Colonic mucosa (tissue), 4 donors: ENCODE measurements at regions not wholly inside any gene's neighbourhood (a gene's known extent, or its start where the extent isn't known, plus 50 kb on each side); places are given as distances from the start of the nearest gene placed in this dataset.
"Not testable (repeated sequence)": the region's sequence is repeated elsewhere in the genome, so short reads cannot be mapped to it uniquely, and the experiment has no call there.

Experiments used
- DNase-seq: peaks from one replicate; pipeline ENCODE4 v3.0.0-alpha.2; 2020
- H3K27ac ChIP-seq: fragments of 200-600 bp; one replicate; pipeline ENCODE4 v1.8.0; 2021
- H3K27me3 ChIP-seq: fragments of 200-600 bp; one replicate; pipeline ENCODE4 v1.8.0; 2021
- H3K36me3 ChIP-seq: fragments of 200-600 bp; one replicate; pipeline ENCODE4 v1.8.0; 2021
- H3K4me1 ChIP-seq: fragments of 200-600 bp; one replicate; pipeline ENCODE4 v1.8.0; 2021; ENCODE audit warnings: mild to moderate bottlenecking
- H3K4me3 ChIP-seq: fragments of 200-600 bp; one replicate; pipeline ENCODE4 v1.8.0; 2021
- H3K9ac ChIP-seq, 2 donors: one replicate each; pipeline ENCODE4 v1.7.0; 2013; ENCODE audit warnings: control low read depth in 2 of 2, low read depth in 2 of 2, low read length in 2 of 2
- H3K9me3 ChIP-seq: fragments of 200-600 bp; one replicate; pipeline ENCODE4 v1.8.0; 2021
- CTCF ChIP-seq: fragments of 200-600 bp; IDR thresholded peaks from one replicate; pipeline ENCODE4 v1.8.0; 2022; ENCODE audit warnings: antibody characterized with exemption, mild to moderate bottlenecking
- intact Hi-C: fragments of 100-400 bp; cut with DNase I; formaldehyde crosslinking; loops from one replicate; pipeline ENCODE4 v1.14.1; 2022
- donor health status: healthy.
- donor health status: DM: no; HTN: no; CAD: no.
- donor health status: DM: no; HTN: no; CAD: no.

- H3K27ac ChIP-seq, H3K9ac ChIP-seq, H3K4me3 ChIP-seq, H3K36me3 ChIP-seq, H3K27me3 ChIP-seq, H3K4me1 ChIP-seq, intact Hi-C loops, H3K9me3 ChIP-seq: not testable (repeated sequence)
- peak; percentile 63 for DNase-seq
- TF ChIP-seq CTCF = peak; percentile 40
Observed at GRCh38 chr14:106334428-106335109, 808.2 kb downstream of the TMEM121 start.

DNA sequence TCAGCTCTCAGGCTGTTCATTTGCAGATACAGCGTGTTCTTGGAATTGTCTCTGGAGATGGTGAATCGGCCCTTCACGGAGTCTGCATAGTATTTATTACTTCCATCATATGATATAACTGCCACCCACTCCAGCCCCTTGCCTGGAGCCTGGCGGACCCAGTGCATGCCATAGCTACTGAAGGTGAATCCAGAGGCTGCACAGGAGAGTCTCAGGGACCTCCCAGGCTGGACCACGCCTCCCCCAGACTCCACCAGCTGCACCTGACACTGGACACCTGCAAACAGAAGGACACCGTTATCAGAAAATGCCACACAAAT is 808.7 kb downstream of the TMEM121 start:
- DNase-seq, H3K4me3 ChIP-seq, intact Hi-C loops, H3K9me3 ChIP-seq, H3K36me3 ChIP-seq, H3K9ac ChIP-seq, H3K27ac ChIP-seq, H3K4me1 ChIP-seq, H3K27me3 ChIP-seq: not testable (repeated sequence)

GRCh38 chr14:106338775-106339174 is 812.4 kb downstream of the TMEM121 start:
- intact Hi-C loops, H3K27ac ChIP-seq, H3K36me3 ChIP-seq, H3K9ac ChIP-seq, H3K4me1 ChIP-seq, H3K4me3 ChIP-seq, H3K27me3 ChIP-seq, H3K9me3 ChIP-seq, DNase-seq: not testable (repeated sequence)

DNA sequence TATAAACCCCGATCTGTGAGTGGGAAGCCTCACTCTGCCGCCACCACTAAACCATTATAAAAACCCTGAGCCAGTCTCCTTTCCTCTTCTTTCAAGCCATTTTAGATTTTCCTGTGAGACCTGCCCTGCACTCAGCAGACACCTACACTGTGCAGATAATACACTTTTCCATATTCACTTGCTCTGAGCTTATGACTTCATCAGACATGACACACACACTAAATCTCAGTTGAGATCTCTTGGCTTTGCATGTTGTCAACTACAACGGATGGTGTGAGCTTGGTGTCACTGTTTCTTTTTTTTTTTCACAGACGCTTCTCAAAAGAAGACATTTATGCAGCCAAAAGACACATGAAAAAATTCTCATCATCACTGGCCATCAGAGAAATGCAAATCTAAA is 814.3 kb downstream of the TMEM121 start:
- H3K9me3 ChIP-seq, H3K27me3 ChIP-seq, intact Hi-C loops, H3K9ac ChIP-seq, H3K4me3 ChIP-seq, H3K36me3 ChIP-seq, H3K27ac ChIP-seq, H3K4me1 ChIP-seq, DNase-seq: not testable (repeated sequence)

GRCh38 chr14:106341161-106341560 is 814.8 kb downstream of the TMEM121 start:
- H3K27me3 ChIP-seq, H3K4me3 ChIP-seq, H3K36me3 ChIP-seq, DNase-seq, intact Hi-C loops, H3K9ac ChIP-seq, H3K9me3 ChIP-seq, H3K4me1 ChIP-seq, H3K27ac ChIP-seq: not testable (repeated sequence)

DNA sequence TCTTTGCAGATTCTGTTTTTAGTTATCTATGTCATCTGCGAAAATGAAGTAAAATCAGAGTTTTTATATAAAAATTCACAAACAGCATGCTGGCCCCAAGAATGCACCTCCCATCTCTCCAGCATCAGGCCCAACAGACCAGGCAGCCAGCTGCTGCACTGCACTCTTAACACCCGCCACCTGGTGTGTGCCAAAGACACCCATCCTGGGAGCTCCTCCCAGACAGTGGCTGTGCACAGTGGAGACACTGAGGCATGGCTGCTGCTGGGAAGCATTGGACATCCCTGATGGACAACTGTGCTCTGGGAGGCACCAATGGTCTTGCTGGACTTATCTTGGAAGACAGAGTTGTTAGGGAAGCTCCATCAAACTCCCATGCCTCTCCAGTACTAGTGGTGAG is 817.2 kb downstream of the TMEM121 start:
- no peaks in the 10 kb centered on the region for H3K36me3 ChIP-seq
- no peak overlapping the region for H3K4me3 ChIP-seq
- no peaks in the 10 kb centered on the region for H3K9me3 ChIP-seq
- no peak overlapping the region for H3K27ac ChIP-seq
- no peak for DNase-seq
- TF ChIP-seq CTCF = no peak
- H3K4me1 ChIP-seq = no peaks in the 10 kb centered on the region
- no peak overlapping the region for H3K9ac ChIP-seq
- intact Hi-C loops = no loop called here
- H3K27me3 ChIP-seq = no peaks in the 10 kb centered on the region

- H3K4me1 ChIP-seq, H3K4me3 ChIP-seq, H3K27me3 ChIP-seq, DNase-seq, intact Hi-C loops, H3K9me3 ChIP-seq, H3K9ac ChIP-seq, H3K27ac ChIP-seq, H3K36me3 ChIP-seq: not testable (repeated sequence)
Observed at GRCh38 chr14:106344065-106344614, 817.8 kb downstream of the TMEM121 start.

- H3K4me1 ChIP-seq, H3K9me3 ChIP-seq, DNase-seq, H3K4me3 ChIP-seq, intact Hi-C loops, H3K27me3 ChIP-seq, H3K36me3 ChIP-seq, H3K27ac ChIP-seq, H3K9ac ChIP-seq: not testable (repeated sequence)
Observed at GRCh38 chr14:106344791-106345479, 818.6 kb downstream of the TMEM121 start.
